Astrocyte (in vitro differentiated cells and primary cell): ENCODE measurements at regions not wholly inside any gene's neighbourhood (a gene's known extent, or its start where the extent isn't known, plus 50 kb on each side); places are given as distances from the start of the nearest gene placed in this dataset.

Experiments
- DNase-seq: peaks from one replicate; pipeline ENCODE4 v3.0.0-alpha.2; 2010; ENCODE audit warnings: low read depth
- FAIRE-seq: peaks from 2 replicates; lab custom pipeline; 2011; peaks lifted over from hg19 to GRCh38; lab: Jason Lieb, UNC
- H2AFZ ChIP-seq: 2 replicates; pipeline ENCODE4 v1.6.0; 2012; ENCODE audit warnings: low read depth, low read length, inconsistent platforms
- H3K27ac ChIP-seq: 2 replicates; pipeline ENCODE4 v1.5.1; 2011; ENCODE audit warnings: low read depth, low read length, inconsistent platforms
- H3K27me3 ChIP-seq: 2 replicates; pipeline ENCODE4 v1.6.0; 2011; ENCODE audit warnings: low read length, inconsistent platforms; ENCODE audit not compliant: insufficient read depth
- H3K36me3 ChIP-seq: 2 replicates; pipeline ENCODE4 v1.5.1; 2011; ENCODE audit warnings: low read length, inconsistent platforms; ENCODE audit not compliant: insufficient read depth
- H3K4me1 ChIP-seq: 2 replicates; pipeline ENCODE4 v1.5.1; 2011; ENCODE audit warnings: low read length, inconsistent platforms; ENCODE audit not compliant: insufficient read depth
- H3K4me2 ChIP-seq: 2 replicates; pipeline ENCODE4 v1.6.0; 2012; ENCODE audit warnings: low read length, inconsistent platforms
- H3K4me3 ChIP-seq: 2 replicates; pipeline ENCODE4 v1.5.1; 2011; ENCODE audit warnings: low read depth, mild to moderate bottlenecking, low read length, inconsistent platforms; ENCODE audit not compliant: insufficient read depth
- H3K79me2 ChIP-seq: 2 replicates; pipeline ENCODE4 v1.6.0; 2012; ENCODE audit warnings: mild to moderate bottlenecking, low read length, inconsistent platforms; ENCODE audit not compliant: insufficient read depth
- H3K9ac ChIP-seq: 2 replicates; pipeline ENCODE4 v1.6.0; 2012; ENCODE audit warnings: mild to moderate bottlenecking, low read length, inconsistent platforms
- H3K9me3 ChIP-seq: 2 replicates; pipeline ENCODE4 v1.5.1; 2012; ENCODE audit warnings: low read depth, mild to moderate bottlenecking, low read length, inconsistent platforms; ENCODE audit not compliant: insufficient read depth
- H4K20me1 ChIP-seq: 2 replicates; pipeline ENCODE4 v1.6.0; 2012; ENCODE audit warnings: low read length, inconsistent platforms; ENCODE audit not compliant: insufficient read depth
- H3K27ac Mint-ChIP-seq: one replicate; pipeline ENCODE4 v1.8.0; 2021; ENCODE audit warnings: mild to moderate bottlenecking, mixed read lengths; ENCODE audit not compliant: unreplicated experiment
- H3K27me3 Mint-ChIP-seq: one replicate; pipeline ENCODE4 v1.8.0; 2021; ENCODE audit warnings: low read depth, mixed read lengths; ENCODE audit not compliant: unreplicated experiment
- H3K36me3 Mint-ChIP-seq: one replicate; pipeline ENCODE4 v1.8.0; 2021; ENCODE audit warnings: low read depth, mixed read lengths; ENCODE audit not compliant: unreplicated experiment
- H3K4me1 Mint-ChIP-seq: one replicate; pipeline ENCODE4 v1.8.0; 2021; ENCODE audit warnings: low read depth, mixed read lengths; ENCODE audit not compliant: unreplicated experiment
- H3K4me3 Mint-ChIP-seq: one replicate; pipeline ENCODE4 v1.8.0; 2021; ENCODE audit warnings: mild to moderate bottlenecking, moderate library complexity, mixed read lengths; ENCODE audit not compliant: unreplicated experiment
- H3K9me3 Mint-ChIP-seq: one replicate; pipeline ENCODE4 v1.8.0; 2021; ENCODE audit warnings: mild to moderate bottlenecking, mixed read lengths; ENCODE audit not compliant: unreplicated experiment
- EZH2 ChIP-seq: IDR thresholded peaks from 2 replicates; pipeline ENCODE4 v1.6.1; 2012; ENCODE audit warnings: mild to moderate bottlenecking, low read length, inconsistent platforms; ENCODE audit not compliant: insufficient read depth
- TF ChIP-seq, protein P1 (sequence below): IDR thresholded peaks from 2 replicates; pipeline ENCODE4 v1.5.1; 2011; ENCODE audit warnings: low read depth, mild to moderate bottlenecking, inconsistent platforms, low read length, moderate library complexity; ENCODE audit not compliant: insufficient read depth

DNA sequence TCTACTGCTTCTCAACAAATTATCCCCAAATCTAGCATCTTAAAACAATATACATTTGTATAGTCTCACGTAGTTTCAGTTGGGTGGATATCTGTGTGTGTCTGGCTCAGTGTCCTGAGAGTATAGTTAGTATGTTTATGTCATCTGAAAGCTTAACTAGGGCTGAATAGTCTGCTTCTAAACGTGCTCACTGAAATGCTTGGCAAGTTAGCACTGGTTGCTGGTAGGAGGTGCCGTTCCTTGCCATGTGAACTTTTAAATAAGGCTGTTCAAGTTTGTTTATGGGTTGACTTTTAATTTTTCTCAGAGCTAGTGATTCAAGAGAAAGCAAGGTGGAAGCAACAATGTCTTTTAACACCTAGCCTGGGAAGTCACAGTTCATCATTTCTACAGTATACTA, 1673.6 kb downstream of the PCDH7 start:
- Mint-ChIP-seq H3K27ac (no peak overlapping the region), H3K4me3 (no peak overlapping the region), H3K27me3 (no peaks in the 10 kb centered on the region), H3K36me3 (no peaks in the 10 kb centered on the region), H3K4me1 (no peaks in the 10 kb centered on the region), H3K9me3 (no peaks in the 10 kb centered on the region)
- FAIRE-seq = no peak
- no peak overlapping the region for H3K9ac ChIP-seq
- H3K4me3 ChIP-seq = no peak overlapping the region
- H4K20me1 ChIP-seq = no peaks in the 10 kb centered on the region
- no peaks in the 10 kb centered on the region for H3K27me3 ChIP-seq
- H3K4me1 ChIP-seq = no peaks in the 10 kb centered on the region
- no peak for TF ChIP-seq EZH2
- TF ChIP-seq, protein P1, sequence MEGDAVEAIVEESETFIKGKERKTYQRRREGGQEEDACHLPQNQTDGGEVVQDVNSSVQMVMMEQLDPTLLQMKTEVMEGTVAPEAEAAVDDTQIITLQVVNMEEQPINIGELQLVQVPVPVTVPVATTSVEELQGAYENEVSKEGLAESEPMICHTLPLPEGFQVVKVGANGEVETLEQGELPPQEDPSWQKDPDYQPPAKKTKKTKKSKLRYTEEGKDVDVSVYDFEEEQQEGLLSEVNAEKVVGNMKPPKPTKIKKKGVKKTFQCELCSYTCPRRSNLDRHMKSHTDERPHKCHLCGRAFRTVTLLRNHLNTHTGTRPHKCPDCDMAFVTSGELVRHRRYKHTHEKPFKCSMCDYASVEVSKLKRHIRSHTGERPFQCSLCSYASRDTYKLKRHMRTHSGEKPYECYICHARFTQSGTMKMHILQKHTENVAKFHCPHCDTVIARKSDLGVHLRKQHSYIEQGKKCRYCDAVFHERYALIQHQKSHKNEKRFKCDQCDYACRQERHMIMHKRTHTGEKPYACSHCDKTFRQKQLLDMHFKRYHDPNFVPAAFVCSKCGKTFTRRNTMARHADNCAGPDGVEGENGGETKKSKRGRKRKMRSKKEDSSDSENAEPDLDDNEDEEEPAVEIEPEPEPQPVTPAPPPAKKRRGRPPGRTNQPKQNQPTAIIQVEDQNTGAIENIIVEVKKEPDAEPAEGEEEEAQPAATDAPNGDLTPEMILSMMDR = no peak
- DNase-seq = no peak
- H2AFZ ChIP-seq = no peak overlapping the region
- H3K9me3 ChIP-seq = no peaks in the 10 kb centered on the region
- no peak overlapping the region for H3K4me2 ChIP-seq
- H3K27ac ChIP-seq = no peak overlapping the region
- H3K36me3 ChIP-seq = no peaks in the 10 kb centered on the region
- no peaks in the 10 kb centered on the region for H3K79me2 ChIP-seq

- Histone ChIP-seq H3K79me2 (no peaks in the 10 kb centered on the region), H3K4me1 (no peaks in the 10 kb centered on the region), H2AFZ (no peak overlapping the region), H3K4me3 (no peak overlapping the region), H3K4me2 (no peak overlapping the region), H3K27ac (no peak overlapping the region), H3K9me3 (no peaks in the 10 kb centered on the region), H3K27me3 (no peaks in the 10 kb centered on the region), H3K36me3 (no peaks in the 10 kb centered on the region), H4K20me1 (no peaks in the 10 kb centered on the region), H3K9ac (no peak overlapping the region)
- Mint-ChIP-seq H3K36me3 (no peaks in the 10 kb centered on the region), H3K4me3 (no peak overlapping the region), H3K4me1 (no peaks in the 10 kb centered on the region), H3K27ac (no peak overlapping the region), H3K27me3 (no peaks in the 10 kb centered on the region), H3K9me3 (no peaks in the 10 kb centered on the region)
- DNase-seq (no peak), FAIRE-seq (no peak)
- no peak for TF ChIP-seq EZH2
- TF ChIP-seq, protein P1 = no peak
Measured at GRCh38 chr4:32394255-32394654, 1674.1 kb downstream of the PCDH7 start.

DNA sequence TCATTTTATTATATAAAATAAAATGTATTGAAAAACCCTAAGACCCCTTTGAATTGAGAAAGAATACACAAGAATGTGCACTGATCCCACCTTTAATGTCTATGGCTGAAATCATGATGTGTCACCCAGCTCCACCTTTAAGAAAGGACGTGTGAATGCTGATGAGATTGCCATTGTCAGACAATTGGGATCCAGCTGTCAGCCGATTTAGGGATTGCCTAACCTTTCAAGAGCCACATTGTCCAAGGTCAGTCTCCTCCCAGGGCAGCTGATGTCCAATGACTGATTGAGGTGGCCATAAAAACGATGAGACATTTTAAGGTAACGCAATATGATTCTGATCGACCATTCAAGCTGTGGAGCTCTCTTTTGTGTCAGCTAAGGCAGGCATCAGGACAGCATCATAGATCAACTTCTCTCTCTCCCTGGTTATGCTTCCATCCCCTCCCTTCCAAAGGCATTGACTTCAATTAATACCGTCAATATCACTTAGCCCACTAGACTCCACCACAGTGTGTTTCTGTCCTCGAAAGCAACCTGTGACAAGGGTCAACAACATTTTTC, 1676.4 kb downstream of the PCDH7 start:
- FAIRE-seq = no peak
- DNase-seq = no peak
- H3K27me3 ChIP-seq = no peaks in the 10 kb centered on the region

More for the DNA sequence above, 1676.4 kb downstream of the PCDH7 start:
- no peak overlapping the region for H2AFZ ChIP-seq
- no peaks in the 10 kb centered on the region for H3K79me2 ChIP-seq
- no peak overlapping the region for H3K27ac ChIP-seq
- Mint-ChIP-seq H3K36me3 (no peaks in the 10 kb centered on the region), H3K4me3 (no peak overlapping the region), H3K27ac (no peak overlapping the region), H3K27me3 (no peaks in the 10 kb centered on the region), H3K9me3 (no peaks in the 10 kb centered on the region), H3K4me1 (no peaks in the 10 kb centered on the region)
- TF ChIP-seq, protein P1 = no peak
- TF ChIP-seq EZH2 = no peak
- H3K9me3 ChIP-seq = no peaks in the 10 kb centered on the region
- no peaks in the 10 kb centered on the region for H4K20me1 ChIP-seq
- H3K4me3 ChIP-seq = no peak overlapping the region
- H3K9ac ChIP-seq = no peak overlapping the region
- H3K36me3 ChIP-seq = no peaks in the 10 kb centered on the region
- H3K4me2 ChIP-seq = no peak overlapping the region
- H3K4me1 ChIP-seq = no peaks in the 10 kb centered on the region
